ENCODE measurements at regions not wholly inside any gene's neighbourhood (a gene's known extent, or its start where the extent isn't known, plus 50 kb on each side); places are given as distances from the start of the nearest gene placed in this dataset.

- intact Hi-C loops (cut with micrococcal nuclease; ENCODE audit: unreplicated experiment): no loop called here
- Mint-ChIP-seq H3K27ac (ENCODE audit: unreplicated experiment) (no peak overlapping the region), H3K27me3 (ENCODE audit: insufficient read depth, unreplicated experiment) (no peaks in the 10 kb centered on the region), H3K4me1 (ENCODE audit: low read depth, unreplicated experiment) (no peaks in the 10 kb centered on the region), H3K4me3 (ENCODE audit: unreplicated experiment) (no peak overlapping the region), H3K9me3 (ENCODE audit: unreplicated experiment) (no peaks in the 10 kb centered on the region), H3K36me3 (ENCODE audit: insufficient read depth, unreplicated experiment) (no peaks in the 10 kb centered on the region)
- Histone ChIP-seq H3K36me3 (ENCODE audit: control insufficient read depth, insufficient read depth, low read length) (no peaks in the 10 kb centered on the region), H3K4me3 (ENCODE audit: low read depth, low read length) (no peak overlapping the region), H3K4me1 (no peaks in the 10 kb centered on the region), H3K9me3 (no peaks in the 10 kb centered on the region), H3K27me3 (replicated peaks; ENCODE audit: control insufficient read depth, insufficient read depth, low read length) (no peaks in the 10 kb centered on the region)
- TF ChIP-seq, protein P1, sequence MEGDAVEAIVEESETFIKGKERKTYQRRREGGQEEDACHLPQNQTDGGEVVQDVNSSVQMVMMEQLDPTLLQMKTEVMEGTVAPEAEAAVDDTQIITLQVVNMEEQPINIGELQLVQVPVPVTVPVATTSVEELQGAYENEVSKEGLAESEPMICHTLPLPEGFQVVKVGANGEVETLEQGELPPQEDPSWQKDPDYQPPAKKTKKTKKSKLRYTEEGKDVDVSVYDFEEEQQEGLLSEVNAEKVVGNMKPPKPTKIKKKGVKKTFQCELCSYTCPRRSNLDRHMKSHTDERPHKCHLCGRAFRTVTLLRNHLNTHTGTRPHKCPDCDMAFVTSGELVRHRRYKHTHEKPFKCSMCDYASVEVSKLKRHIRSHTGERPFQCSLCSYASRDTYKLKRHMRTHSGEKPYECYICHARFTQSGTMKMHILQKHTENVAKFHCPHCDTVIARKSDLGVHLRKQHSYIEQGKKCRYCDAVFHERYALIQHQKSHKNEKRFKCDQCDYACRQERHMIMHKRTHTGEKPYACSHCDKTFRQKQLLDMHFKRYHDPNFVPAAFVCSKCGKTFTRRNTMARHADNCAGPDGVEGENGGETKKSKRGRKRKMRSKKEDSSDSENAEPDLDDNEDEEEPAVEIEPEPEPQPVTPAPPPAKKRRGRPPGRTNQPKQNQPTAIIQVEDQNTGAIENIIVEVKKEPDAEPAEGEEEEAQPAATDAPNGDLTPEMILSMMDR (IDR thresholded peaks at IDR 0.05; ENCODE audit: insufficient read depth in 1 of 2, low read depth in 1 of 2, low read length in 1 of 2, severe bottlenecking in 1 of 2, unreplicated experiment in 1 of 2): no peak
- POLR2A ChIA-PET: no interaction called here
- no peak for DNase-seq
- CTCF ChIA-PET: no interaction called here
- no TSS peak for BruUV-seq (replicated peaks)
Measured at GRCh38 chr14:83255727-83256090, 1722.1 kb upstream of the SEL1L start.

DNA sequence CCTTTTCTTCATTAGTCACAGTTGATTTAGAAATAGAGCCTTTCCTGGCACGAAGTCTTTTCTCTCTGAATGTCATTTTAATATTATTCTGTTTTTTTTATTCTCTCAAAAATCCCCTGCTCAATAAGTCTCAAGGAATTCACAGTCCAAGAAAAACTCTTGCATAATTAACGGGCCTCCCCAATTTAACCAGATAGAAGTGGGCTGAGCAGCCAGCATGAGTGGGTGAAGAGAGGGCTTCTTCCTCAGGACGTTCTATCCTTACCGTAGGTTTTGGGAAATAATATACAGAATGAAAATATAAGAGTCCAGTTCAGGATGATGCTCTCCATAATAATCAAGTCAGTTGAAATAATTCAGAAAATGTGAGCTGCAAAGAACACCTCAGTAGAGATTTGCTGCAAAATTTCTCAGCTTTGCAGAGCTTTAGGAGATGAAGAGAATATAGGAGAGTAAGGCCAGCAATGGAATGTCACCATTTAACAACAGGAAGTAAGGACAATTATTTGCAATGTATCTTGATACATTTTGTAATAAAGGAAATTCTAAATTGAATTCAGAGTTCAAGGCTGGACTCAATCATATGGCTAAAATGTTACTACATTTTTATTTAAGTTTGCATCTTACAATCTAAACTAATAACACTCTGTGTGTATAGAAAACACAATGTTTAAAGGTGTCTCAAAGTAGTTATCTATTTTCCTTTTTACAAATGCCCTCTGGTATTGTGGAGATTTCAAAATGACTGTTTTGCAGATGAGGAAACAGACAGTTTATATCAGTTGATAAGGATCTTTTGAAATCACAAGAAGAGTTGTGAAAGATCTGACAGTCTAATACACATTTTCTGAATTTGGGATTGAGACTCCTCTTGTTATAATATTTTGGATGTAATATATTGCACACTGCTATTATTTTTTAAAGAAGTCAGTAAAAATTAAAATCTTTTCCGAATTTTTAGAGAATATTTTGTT, 1724.1 kb upstream of the SEL1L start:
- H3K36me3 Mint-ChIP-seq (ENCODE audit: insufficient read depth, unreplicated experiment): no peaks in the 10 kb centered on the region
- H3K27me3 Mint-ChIP-seq (ENCODE audit: insufficient read depth, unreplicated experiment): no peaks in the 10 kb centered on the region
- ChIA-PET POLR2A (no interaction called here), CTCF (no interaction called here)
- Histone ChIP-seq H3K9me3 (no peaks in the 10 kb centered on the region), H3K4me1 (no peaks in the 10 kb centered on the region), H3K4me3 (ENCODE audit: low read depth, low read length) (no peak overlapping the region), H3K36me3 (ENCODE audit: control insufficient read depth, insufficient read depth, low read length) (no peaks in the 10 kb centered on the region), H3K27me3 (replicated peaks; ENCODE audit: control insufficient read depth, insufficient read depth, low read length) (no peaks in the 10 kb centered on the region)
- BruUV-seq (replicated peaks): no TSS peak
- H3K9me3 Mint-ChIP-seq (ENCODE audit: unreplicated experiment): no peaks in the 10 kb centered on the region
- DNase-seq: no peak
- TF ChIP-seq, protein P1 (IDR thresholded peaks at IDR 0.05; ENCODE audit: insufficient read depth in 1 of 2, low read depth in 1 of 2, low read length in 1 of 2, severe bottlenecking in 1 of 2, unreplicated experiment in 1 of 2): no peak
- H3K4me1 Mint-ChIP-seq (ENCODE audit: low read depth, unreplicated experiment): no peaks in the 10 kb centered on the region
- H3K4me3 Mint-ChIP-seq (ENCODE audit: unreplicated experiment): no peak overlapping the region
- intact Hi-C loops (cut with micrococcal nuclease; ENCODE audit: unreplicated experiment): no loop called here
- no peak overlapping the region for H3K27ac Mint-ChIP-seq (ENCODE audit: unreplicated experiment)

- Mint-ChIP-seq H3K36me3 (ENCODE audit: insufficient read depth, unreplicated experiment) (no peaks in the 10 kb centered on the region), H3K27ac (ENCODE audit: unreplicated experiment) (no peak overlapping the region), H3K4me1 (ENCODE audit: low read depth, unreplicated experiment) (no peaks in the 10 kb centered on the region), H3K9me3 (ENCODE audit: unreplicated experiment) (no peaks in the 10 kb centered on the region), H3K27me3 (ENCODE audit: insufficient read depth, unreplicated experiment) (no peaks in the 10 kb centered on the region), H3K4me3 (ENCODE audit: unreplicated experiment) (no peak overlapping the region)
- Histone ChIP-seq H3K9me3 (no peaks in the 10 kb centered on the region), H3K36me3 (ENCODE audit: control insufficient read depth, insufficient read depth, low read length) (no peaks in the 10 kb centered on the region), H3K27me3 (replicated peaks; ENCODE audit: control insufficient read depth, insufficient read depth, low read length) (no peaks in the 10 kb centered on the region), H3K4me3 (ENCODE audit: low read depth, low read length) (no peak overlapping the region), H3K4me1 (no peaks in the 10 kb centered on the region)
- TF ChIP-seq, protein P1 (IDR thresholded peaks at IDR 0.05; ENCODE audit: insufficient read depth in 1 of 2, low read depth in 1 of 2, low read length in 1 of 2, severe bottlenecking in 1 of 2, unreplicated experiment in 1 of 2): no peak
- DNase-seq: no peak
- ChIA-PET CTCF (no interaction called here), POLR2A (no interaction called here)
- BruUV-seq (replicated peaks): no TSS peak
- intact Hi-C loops (cut with micrococcal nuclease; ENCODE audit: unreplicated experiment): no loop called here
Measured at GRCh38 chr14:83260751-83261150, 1727.1 kb upstream of the SEL1L start.

Data from Caco-2 (cell line).